Pons (tissue), 1 donor: ENCODE measurements at regions not wholly inside any gene's neighbourhood (a gene's known extent, or its start where the extent isn't known, plus 50 kb on each side); places are given as distances from the start of the nearest gene placed in this dataset.
"Not testable (repeated sequence)": the region's sequence is repeated elsewhere in the genome, so short reads cannot be mapped to it uniquely, and the experiment has no call there.

Experiments used
- DNase-seq: peaks from one replicate; pipeline ENCODE4 v3.0.0-alpha.2; 2016; ENCODE audit warnings: low spot score

GRCh38 chr7:110563286-110563685, 527.6 kb upstream of the LRRN3 start:
- DNase-seq = not testable (repeated sequence)

DNA sequence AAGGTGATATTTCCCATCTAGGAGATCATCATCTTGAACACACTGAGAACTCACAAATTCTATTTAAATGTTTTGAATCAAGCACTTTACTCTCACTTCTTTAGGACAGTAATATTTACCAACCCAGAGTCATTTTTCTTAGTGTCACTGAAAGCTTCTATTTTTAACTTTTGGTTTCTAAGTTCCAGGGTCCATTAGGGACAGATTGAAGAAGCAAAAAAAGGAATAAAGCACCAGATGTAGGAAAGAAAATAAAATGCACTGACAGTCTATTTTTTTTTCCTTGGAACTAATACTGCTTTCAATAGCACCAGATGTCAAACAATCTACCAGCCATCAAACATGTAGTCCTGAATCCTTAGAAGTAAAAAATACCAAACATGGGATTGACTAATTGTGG, 526.7 kb upstream of the LRRN3 start:
- no peak for DNase-seq

DNA sequence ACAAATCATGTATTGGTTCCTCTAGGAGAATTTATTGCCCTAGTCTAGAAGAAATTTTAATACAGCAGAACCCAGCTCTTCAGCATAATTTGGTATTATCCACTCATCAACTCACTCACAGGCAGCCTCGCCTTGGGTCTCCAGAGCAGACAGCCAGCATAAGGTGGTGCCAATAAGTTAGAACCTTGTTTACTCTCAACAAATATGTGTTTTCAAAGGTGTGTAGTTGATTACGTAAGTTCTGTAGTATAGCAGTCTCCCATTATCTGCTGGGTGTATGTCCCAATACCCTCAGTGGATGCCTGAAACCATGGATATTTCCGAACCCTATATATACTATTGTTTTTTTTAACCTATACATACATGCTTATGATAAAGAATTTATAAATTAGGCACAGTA, 522.5 kb upstream of the LRRN3 start:
- no peak for DNase-seq

DNA sequence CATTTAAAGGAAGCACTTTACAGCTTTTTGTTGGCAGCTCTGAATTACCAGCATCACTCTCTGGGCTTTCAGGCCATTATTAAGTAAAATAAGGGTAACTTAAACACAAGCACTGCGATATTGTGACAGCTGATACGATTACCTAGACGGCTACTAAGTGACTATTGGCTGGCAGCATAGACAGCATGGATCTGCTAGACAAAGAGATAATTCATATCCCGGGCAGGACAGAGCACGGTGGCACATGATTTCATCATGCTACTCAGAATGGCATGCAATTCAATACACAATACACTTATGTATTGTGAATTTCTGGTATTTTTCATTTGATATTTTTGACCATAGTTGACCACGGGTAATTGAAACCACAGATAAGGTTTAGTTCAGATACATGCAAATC, 522.0 kb upstream of the LRRN3 start:
- DNase-seq = peak; percentile 34

- DNase-seq = no peak
Measured at GRCh38 chr7:110569486-110570205, 521.3 kb upstream of the LRRN3 start.

GRCh38 chr7:110573862-110574528, 516.9 kb upstream of the LRRN3 start:
- DNase-seq = no peak

- no peak for DNase-seq
Measured at GRCh38 chr7:110587294-110587693, 503.6 kb upstream of the LRRN3 start.

GRCh38 chr7:110590415-110590814, 500.5 kb upstream of the LRRN3 start:
- no peak for DNase-seq

DNA sequence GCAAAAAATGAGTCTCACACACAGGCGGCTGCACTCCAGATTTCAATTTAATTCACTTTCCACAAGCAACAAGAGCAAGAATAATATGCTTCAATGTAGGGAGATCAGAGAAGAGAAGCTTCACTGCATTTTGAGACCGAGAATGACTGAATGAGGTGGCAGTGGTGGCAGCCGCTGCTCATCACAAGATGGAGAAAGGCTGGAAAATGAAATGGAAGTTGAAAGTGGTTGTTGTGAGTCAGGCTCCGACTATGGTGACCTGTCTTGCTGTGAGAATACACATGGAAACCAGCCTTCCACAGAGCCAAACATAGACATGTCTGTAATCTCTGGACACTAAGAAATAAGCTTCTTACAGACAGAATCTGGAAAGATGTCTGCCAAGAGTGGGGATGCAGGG, 499.6 kb upstream of the LRRN3 start:
- DNase-seq = no peak

- no peak for DNase-seq
Measured at GRCh38 chr7:110592557-110592956, 498.4 kb upstream of the LRRN3 start.

GRCh38 chr7:110593355-110593754, 497.6 kb upstream of the LRRN3 start:
- DNase-seq = no peak

- peak; percentile 3 for DNase-seq
Measured at GRCh38 chr7:110595694-110596093, 495.2 kb upstream of the LRRN3 start.

DNA sequence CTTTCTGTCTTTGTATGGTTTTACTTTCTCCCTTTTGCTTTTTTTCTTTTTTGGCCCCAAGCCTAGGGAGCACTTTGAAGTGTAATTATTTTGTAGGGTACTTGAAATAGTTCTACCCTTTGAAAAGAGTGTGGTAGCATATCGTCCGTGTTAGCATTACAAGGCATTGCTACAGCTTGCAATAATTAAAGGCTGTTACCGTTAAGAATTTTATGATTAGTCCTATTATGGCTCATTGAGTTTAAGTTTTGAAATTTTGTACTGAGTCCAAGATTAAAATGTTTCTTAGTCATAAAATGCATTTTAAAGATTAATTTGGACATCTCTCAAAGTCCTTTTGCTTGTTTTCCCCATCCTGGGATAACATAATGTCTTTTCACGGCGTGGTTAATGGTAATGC, 490.0 kb upstream of the LRRN3 start:
- no peak for DNase-seq

- DNase-seq = no peak
Measured at GRCh38 chr7:110601710-110602109, 489.2 kb upstream of the LRRN3 start.

GRCh38 chr7:110604206-110604605, 486.7 kb upstream of the LRRN3 start:
- DNase-seq = no peak

- no peak for DNase-seq
Measured at GRCh38 chr7:110604885-110605284, 486.0 kb upstream of the LRRN3 start.

- no peak for DNase-seq
Measured at GRCh38 chr7:110607050-110607857, 483.7 kb upstream of the LRRN3 start.

- DNase-seq = no peak
Measured at GRCh38 chr7:110609336-110609735, 481.6 kb upstream of the LRRN3 start.

GRCh38 chr7:110612680-110613079, 478.2 kb upstream of the LRRN3 start:
- no peak for DNase-seq
